NCI-H446 treated with DMSO at 0.1 percent for 48 hours (cell line): ENCODE measurements at regions not wholly inside any gene's neighbourhood (a gene's known extent, or its start where the extent isn't known, plus 50 kb on each side); places are given as distances from the start of the nearest gene placed in this dataset.
A peak's percentile ranks its signal among the peaks of the same experiment; 100 is the strongest.

Experiments
- DNase-seq: peaks from one replicate; lab custom pipeline; 2025; lab: John Stamatoyannopoulos, UW

- DNase-seq: no peak
Observed at GRCh38 chr21:16305686-16306085, 575.9 kb downstream of the USP25 start.

DNA sequence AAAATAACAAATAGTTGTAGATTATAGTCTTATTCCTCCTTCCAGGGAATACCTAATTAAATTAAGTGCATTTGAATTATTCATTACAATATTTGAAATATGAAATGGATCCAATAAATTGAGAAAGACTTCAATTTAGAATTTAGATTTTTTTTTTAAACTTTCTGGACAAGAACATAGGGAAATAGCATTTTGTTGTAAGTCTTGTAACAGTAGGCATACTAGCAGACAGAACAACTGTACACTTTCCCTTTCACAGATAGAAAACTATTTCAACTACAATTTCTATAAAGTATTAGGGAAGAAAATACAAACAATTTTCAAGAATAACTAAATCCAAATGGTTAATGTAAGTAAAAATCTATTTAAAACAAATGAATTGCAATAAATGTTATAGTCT lies 577.5 kb downstream of the USP25 start:
- DNase-seq: no peak

- no peak for DNase-seq
Observed at GRCh38 chr21:16308269-16308668, 578.5 kb downstream of the USP25 start.

- no peak for DNase-seq
Observed at GRCh38 chr21:16309250-16309971, 579.6 kb downstream of the USP25 start.

GRCh38 chr21:16310176-16310575 lies 580.4 kb downstream of the USP25 start:
- no peak for DNase-seq

DNA sequence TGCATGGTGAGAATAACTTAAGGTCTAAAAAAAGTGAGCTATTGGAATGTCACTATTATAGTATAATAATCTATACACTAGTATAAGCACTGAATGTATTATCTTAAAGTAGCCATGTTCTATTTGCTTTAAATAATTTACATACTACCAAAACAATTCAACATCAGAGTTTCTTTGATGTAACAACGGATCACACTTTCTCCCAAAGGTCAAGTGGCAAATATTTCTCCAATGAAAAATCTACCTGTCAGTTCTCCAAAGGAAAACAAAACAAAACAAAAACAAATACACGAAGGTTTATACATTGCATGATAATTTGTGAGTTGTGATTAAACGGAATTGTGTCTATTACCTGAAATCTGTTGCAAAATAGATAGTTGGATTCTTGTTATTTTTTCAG lies 581.4 kb downstream of the USP25 start:
- DNase-seq: no peak

DNA sequence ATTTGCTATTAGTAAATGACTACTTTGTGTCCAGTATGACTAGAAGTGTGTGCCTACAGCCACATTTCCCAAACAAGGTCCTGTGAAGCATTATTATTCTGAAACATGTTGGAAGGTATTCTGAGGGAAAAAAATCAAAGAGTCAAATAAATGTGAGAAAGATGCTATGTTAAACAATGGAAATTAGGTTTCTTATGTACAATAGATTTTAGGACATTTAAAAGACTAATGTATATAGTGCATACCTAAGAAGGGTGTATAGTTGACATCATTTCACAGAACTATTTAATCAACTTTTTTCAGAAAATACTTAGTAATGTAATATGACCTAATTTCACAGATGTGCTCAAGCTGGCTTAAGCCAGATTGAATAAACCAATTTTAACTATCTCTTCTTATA lies 582.5 kb downstream of the USP25 start:
- no peak for DNase-seq

DNA sequence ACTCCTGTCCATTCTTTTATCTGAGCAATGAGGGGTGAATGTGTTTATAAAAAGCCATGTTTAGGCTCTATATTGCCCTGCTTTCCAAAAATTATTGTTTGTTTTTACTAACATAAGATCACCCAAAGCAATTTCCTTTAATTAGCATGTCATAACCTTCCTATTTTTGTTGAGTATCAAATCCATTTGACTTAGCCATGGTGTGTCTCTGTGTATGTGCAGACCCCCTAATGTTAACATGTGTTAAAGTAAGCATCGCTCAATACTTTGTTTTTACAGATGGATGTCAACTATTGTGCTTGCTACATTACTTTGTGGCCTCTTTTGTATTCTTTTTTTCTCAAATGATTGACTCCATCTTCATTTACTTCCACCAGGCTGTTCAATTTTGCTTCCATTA lies 585.4 kb downstream of the USP25 start:
- DNase-seq: no peak

DNA sequence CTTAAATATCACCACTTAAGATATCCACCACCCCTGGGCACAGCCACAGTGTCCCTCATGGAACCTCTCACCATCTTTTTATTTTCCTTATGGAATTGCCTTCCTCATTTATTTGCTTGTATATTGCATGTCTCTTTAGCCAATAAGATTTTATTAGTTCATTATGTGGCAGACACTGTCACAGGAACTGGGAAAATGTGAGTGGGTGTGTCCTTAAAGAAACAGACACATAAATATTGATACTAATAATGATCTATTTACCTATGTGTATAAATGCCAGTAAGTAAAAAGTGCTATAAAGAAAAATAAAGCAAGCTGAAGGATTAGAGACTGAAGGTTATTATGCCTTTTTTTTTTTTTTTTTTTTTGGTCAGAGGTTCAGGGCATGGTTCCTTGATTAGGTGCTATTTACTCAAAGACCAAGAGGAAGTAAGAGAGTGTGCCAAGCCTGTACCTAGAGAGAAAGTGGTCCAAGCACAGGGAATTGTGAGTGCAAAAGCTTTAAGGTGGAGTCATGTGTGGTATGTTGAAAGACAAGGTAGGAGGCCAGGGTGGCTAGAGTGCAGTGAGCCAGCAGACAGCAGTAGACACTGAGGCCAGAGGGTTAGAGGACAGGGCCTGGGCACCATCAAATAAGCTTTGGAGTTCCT lies 589.0 kb downstream of the USP25 start:
- DNase-seq: no peak

DNA sequence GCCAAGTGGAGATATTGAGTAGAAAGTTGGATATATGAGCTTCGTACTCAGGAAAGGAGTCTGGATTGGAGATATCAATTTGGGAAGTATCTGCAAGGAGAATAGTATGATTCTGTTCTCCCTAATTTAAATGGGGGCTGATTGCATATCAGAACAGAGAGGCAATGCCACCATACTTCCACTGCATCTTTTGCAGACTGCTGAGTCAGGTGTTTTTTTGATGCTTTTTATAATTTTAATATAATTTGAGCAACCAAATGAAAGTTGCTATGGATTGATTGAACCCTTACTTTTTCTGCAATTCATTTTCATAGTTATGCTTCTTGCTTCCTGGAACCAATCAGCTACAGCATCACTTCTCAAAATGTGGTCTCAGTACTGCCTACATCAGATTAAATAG lies 590.3 kb downstream of the USP25 start:
- no peak for DNase-seq

GRCh38 chr21:16322454-16322853 lies 592.7 kb downstream of the USP25 start:
- DNase-seq: no peak

- no peak for DNase-seq
Observed at GRCh38 chr21:16323596-16323995, 593.8 kb downstream of the USP25 start.

GRCh38 chr21:16324630-16325029 lies 594.8 kb downstream of the USP25 start:
- DNase-seq: no peak

- DNase-seq: peak; percentile 80
Observed at GRCh38 chr21:16330082-16330907, 600.5 kb downstream of the USP25 start.

- no peak for DNase-seq
Observed at GRCh38 chr21:16330908-16331268, 601.1 kb downstream of the USP25 start.

- DNase-seq: no peak
Observed at GRCh38 chr21:16337266-16337665, 607.5 kb downstream of the USP25 start.

DNA sequence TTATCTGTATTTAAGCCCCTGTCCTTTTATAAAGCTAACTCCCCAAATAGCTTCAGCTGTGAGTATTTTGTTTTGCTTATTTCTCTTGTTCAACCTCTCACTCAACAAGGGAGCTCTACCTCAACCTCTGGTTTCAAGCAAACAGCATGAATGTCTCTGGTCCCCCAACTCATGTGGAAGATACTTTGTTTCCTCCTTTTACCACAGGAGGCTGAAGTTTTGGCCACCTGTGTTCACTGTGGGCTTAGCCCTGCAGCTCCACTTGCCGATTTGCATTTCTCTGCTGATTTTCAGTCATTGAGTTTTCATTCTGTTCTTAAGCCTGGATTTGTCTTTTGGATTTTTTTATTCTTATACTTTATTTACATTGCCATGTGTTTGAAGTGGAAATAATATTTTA lies 613.1 kb downstream of the USP25 start:
- no peak for DNase-seq

DNA sequence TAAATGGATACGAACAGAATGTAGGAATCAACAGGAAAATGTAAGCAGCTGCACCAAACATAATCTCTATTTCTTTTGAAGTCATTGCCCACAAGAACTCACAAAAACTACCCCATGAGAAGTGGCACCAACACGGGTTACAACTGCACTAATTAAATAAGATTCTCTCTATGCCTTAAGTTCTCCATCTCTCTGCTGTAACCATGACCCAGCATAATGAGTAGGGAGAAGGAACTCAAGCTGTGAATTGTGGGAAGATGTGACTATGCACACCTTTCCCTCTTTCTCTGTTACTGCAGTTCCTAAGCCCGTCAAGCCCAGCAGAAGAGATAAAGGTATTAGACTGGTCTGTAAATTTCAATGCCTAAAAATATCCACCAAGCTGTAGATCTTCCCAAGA lies 614.0 kb downstream of the USP25 start:
- DNase-seq: no peak

- DNase-seq: no peak
Observed at GRCh38 chr21:16345757-16346156, 616.0 kb downstream of the USP25 start.

GRCh38 chr21:16347223-16347622 lies 617.4 kb downstream of the USP25 start:
- no peak for DNase-seq

- no peak for DNase-seq
Observed at GRCh38 chr21:16353764-16354163, 624.0 kb downstream of the USP25 start.

GRCh38 chr21:16357994-16358393 lies 628.2 kb downstream of the USP25 start:
- peak; percentile 74 for DNase-seq

GRCh38 chr21:16358784-16359183 lies 629.0 kb downstream of the USP25 start:
- no peak for DNase-seq
